ENCODE measurements at regions not wholly inside any gene's neighbourhood (a gene's known extent, or its start where the extent isn't known, plus 50 kb on each side); places are given as distances from the start of the nearest gene placed in this dataset.

DNA sequence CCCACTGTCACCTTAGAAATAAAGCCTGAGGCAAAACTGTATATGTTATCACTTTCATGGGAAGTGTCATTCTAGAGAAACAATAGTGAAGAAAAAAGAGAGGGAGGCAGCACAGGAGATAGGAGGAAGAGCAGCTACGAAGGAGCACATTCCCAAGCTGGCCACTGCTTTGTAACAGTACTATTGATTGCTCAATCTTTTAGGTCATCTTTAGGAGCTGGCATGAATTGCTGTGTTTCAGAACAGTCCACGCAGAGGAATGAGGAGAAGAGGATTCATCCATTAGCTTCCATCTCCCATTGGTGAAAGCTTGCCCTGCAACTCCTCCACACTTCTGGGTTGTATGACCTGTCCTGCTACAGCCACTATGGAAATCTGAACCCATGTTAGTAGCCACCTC is 372.5 kb upstream of the DDHD1 start:
- H3K36me3 ChIP-seq = no peaks in the 10 kb centered on the region
- H3K4me1 ChIP-seq = no peaks in the 10 kb centered on the region
- no peaks in the 10 kb centered on the region for H3K27me3 ChIP-seq
- no peak for TF ChIP-seq CTCF (IDR thresholded peaks at IDR 0.05)
- no peak overlapping the region for H3K4me3 ChIP-seq
- no peaks in the 10 kb centered on the region for H3K9me3 ChIP-seq
- H3K27ac ChIP-seq = no peak overlapping the region
- ATAC-seq (peak; percentile 19), DNase-seq (no peak)
- intact Hi-C loops (cut with DNase I) = no loop called here

- Histone ChIP-seq H3K4me1 (no peaks in the 10 kb centered on the region), H3K4me3 (no peak overlapping the region), H3K27ac (no peak overlapping the region), H3K27me3 (no peaks in the 10 kb centered on the region), H3K36me3 (no peaks in the 10 kb centered on the region), H3K9me3 (no peaks in the 10 kb centered on the region)
- TF ChIP-seq CTCF (IDR thresholded peaks at IDR 0.05) = no peak
- intact Hi-C loops (cut with DNase I) = no loop called here
- DNase-seq (no peak), ATAC-seq (no peak)
Observed at GRCh38 chr14:53524391-53524790, 371.3 kb upstream of the DDHD1 start.

DNA sequence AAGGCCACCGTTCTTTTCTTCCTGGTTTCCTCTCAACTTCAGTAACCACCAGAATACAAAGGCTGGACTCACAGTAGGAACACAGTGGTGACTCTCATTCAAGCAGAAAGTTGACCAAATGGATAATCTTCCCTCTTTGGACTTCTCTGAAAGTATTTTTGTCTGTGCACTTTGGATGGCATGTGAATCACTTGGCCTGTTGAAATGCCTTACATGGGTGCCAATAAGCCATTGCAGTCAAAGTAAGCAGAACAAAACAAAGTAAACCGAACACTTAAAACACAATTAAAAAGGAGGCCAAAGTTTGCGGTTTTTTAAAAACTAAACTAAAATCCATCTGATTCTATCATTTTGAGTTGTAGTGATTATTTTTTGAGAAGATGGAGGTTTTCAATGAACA is 370.1 kb upstream of the DDHD1 start:
- H3K27ac ChIP-seq = no peak overlapping the region
- DNase-seq (no peak), ATAC-seq (no peak)
- H3K4me3 ChIP-seq = no peak overlapping the region
- intact Hi-C loops (cut with DNase I) = no loop called here
- no peaks in the 10 kb centered on the region for H3K36me3 ChIP-seq
- no peaks in the 10 kb centered on the region for H3K4me1 ChIP-seq
- H3K9me3 ChIP-seq = no peaks in the 10 kb centered on the region
- TF ChIP-seq CTCF (IDR thresholded peaks at IDR 0.05) = no peak
- H3K27me3 ChIP-seq = no peaks in the 10 kb centered on the region

DNA sequence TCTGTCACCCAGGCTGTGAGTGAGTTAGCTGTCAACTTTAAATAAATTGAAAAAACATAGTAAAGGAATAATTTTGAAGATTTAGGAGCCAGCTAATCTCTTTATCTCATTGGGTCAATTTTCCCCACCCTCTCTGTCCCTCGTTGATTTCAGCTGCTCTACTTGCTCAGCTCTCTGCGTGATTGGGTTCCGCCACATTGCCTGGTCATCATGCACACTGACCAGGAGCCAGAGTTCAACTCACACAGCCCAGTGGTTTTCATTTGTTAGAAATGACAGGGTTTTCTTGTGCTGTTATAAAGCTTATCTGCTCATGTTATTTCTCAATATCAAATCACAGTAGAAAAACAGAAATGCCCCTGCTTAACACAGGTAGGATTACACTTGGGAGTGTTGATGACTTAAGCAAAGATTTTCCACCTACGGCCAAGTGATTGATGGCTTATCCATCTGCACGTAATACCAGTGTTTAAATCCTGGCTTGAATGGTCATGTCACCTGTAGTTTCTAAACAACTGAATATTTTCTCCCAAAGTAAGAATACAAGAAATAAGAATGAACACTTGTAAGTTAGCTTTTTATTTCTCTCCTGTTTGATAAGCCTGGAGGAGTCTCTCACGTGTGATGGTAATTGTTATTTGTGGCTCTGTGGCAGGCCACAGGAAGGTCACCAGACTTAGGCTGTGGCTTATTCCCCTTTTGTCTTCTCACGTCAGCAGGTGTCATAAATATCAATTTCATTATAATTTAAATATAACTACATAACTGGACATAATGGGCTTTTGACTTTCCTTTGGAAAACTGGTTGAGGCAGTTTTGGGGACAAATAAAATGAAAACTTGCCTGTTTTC is 367.2 kb upstream of the DDHD1 start:
- H3K27ac ChIP-seq = no peak overlapping the region
- DNase-seq = no peak
- TF ChIP-seq CTCF (IDR thresholded peaks at IDR 0.05) = no peak
- no peaks in the 10 kb centered on the region for H3K36me3 ChIP-seq
- H3K4me3 ChIP-seq = no peak overlapping the region
- H3K4me1 ChIP-seq = peaks cover 11% of the 10 kb centered on the region
- H3K27me3 ChIP-seq = no peaks in the 10 kb centered on the region
- no peak for ATAC-seq
- intact Hi-C loops (cut with DNase I) = no loop called here
- H3K9me3 ChIP-seq = no peaks in the 10 kb centered on the region

DNA sequence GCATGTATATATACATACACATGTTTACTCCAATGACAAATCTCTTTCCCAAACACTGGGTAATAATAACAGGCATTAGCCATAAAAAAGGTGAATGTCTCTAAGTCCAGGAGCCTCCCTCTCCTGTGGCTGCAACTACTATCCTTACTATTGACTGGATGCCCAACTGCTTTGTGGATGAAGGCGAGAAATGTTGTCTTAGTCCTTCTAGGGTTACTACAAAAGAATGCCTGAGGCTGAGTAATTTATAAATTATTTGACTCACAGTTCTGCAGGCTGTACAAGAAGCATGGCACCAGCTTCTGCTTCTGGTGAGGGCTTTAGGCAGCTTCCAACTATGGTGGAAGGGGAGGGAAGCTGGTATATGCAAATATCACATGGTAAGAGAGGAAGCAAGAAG is 366.0 kb upstream of the DDHD1 start:
- no peaks in the 10 kb centered on the region for H3K27me3 ChIP-seq
- intact Hi-C loops (cut with DNase I) = no loop called here
- ATAC-seq (no peak), DNase-seq (no peak)
- TF ChIP-seq CTCF (IDR thresholded peaks at IDR 0.05) = no peak
- H3K4me3 ChIP-seq = no peak overlapping the region
- no peaks in the 10 kb centered on the region for H3K36me3 ChIP-seq
- no peaks in the 10 kb centered on the region for H3K9me3 ChIP-seq
- peaks cover 11% of the 10 kb centered on the region for H3K4me1 ChIP-seq
- no peak overlapping the region for H3K27ac ChIP-seq

Data from upper lobe of right lung (tissue), 1 donor.